H1 (cell line): ENCODE measurements at regions not wholly inside any gene's neighbourhood (a gene's known extent, or its start where the extent isn't known, plus 50 kb on each side); places are given as distances from the start of the nearest gene placed in this dataset.

Experiments
- CTCF ChIA-PET: fragments of 300-600 bp; sonication (Branson Sonifier 250); formaldehyde crosslinking; loops from one replicate; lab custom pipeline; 2021; ENCODE audit not compliant: partially characterized antibody; lab: Charles Lee
- POLR2A ChIA-PET: fragments of 300-600 bp; sonication (Branson Sonifier 250); formaldehyde crosslinking; loops from one replicate; lab custom pipeline; 2021; ENCODE audit warnings: inconsistent platforms; ENCODE audit not compliant: partially characterized antibody; lab: Charles Lee
- DNase-seq, 2 experiments: peaks; one replicate each; pipeline versions ENCODE4 v3.0.0 to v3.0.0-alpha.2; 2010 to 2022; ENCODE audit warnings: low spot score in 2 of 2, low read depth in 1 of 2, mixed read lengths in 1 of 2
- FAIRE-seq: peaks from 2 replicates; lab custom pipeline; 2011; peaks lifted over from hg19 to GRCh38; lab: Jason Lieb, UNC
- H2AFZ ChIP-seq: 2 replicates; pipeline ENCODE4 v1.8.1; 2012; ENCODE audit warnings: low read length, inconsistent platforms
- H2AK5ac ChIP-seq: 2 replicates; pipeline ENCODE4 v1.6.1; 2013; ENCODE audit warnings: low read depth, low read length
- H2BK120ac ChIP-seq: replicated peaks from 2 replicates; pipeline ENCODE3; 2013; ENCODE audit warnings: low read depth, low read length, inconsistent platforms
- H2BK12ac ChIP-seq: 2 replicates; pipeline ENCODE4 v1.6.1; 2013; ENCODE audit warnings: low read depth, low read length
- H2BK15ac ChIP-seq: 2 replicates; pipeline ENCODE4 v1.6.1; 2013; ENCODE audit warnings: low read length
- H2BK20ac ChIP-seq: 2 replicates; pipeline ENCODE4 v1.6.1; 2013; ENCODE audit warnings: low read length
- H2BK5ac ChIP-seq: 2 replicates; pipeline ENCODE4 v1.6.1; 2013; ENCODE audit warnings: low read depth, low read length
- H3K14ac ChIP-seq: 2 replicates; pipeline ENCODE4 v1.6.1; 2013; ENCODE audit warnings: inconsistent platforms; ENCODE audit not compliant: insufficient read length
- H3K18ac ChIP-seq: 2 replicates; pipeline ENCODE4 v1.6.1; 2013; ENCODE audit warnings: low read length; ENCODE audit errors: extremely low read depth
- H3K23ac ChIP-seq: 2 replicates; pipeline ENCODE4 v1.6.1; 2013; ENCODE audit warnings: inconsistent platforms; ENCODE audit not compliant: insufficient read length
- H3K23me2 ChIP-seq: 2 replicates; pipeline ENCODE4 v1.6.1; 2013; ENCODE audit warnings: low read depth, low read length
- H3K27ac ChIP-seq: 2 replicates; pipeline ENCODE4 v1.6.1; 2011; ENCODE audit warnings: low read depth, low read length, inconsistent platforms
- H3K27me3 ChIP-seq, 4 experiments: replicated peaks in 1 of 4; 1 replicate in 1 of 4; 2 replicates in 3 of 4; pipeline versions ENCODE4 v1.6.1 to v1.8.1; 2011 to 2013; ENCODE audit warnings: low read length in 3 of 4, mild to moderate bottlenecking in 3 of 4, inconsistent platforms in 2 of 4, mixed read lengths in 2 of 4, moderate library complexity in 1 of 4; ENCODE audit not compliant: control insufficient read depth in 3 of 4, insufficient read depth in 3 of 4; ENCODE audit errors: extremely low read depth in 1 of 4
- H3K36me3 ChIP-seq, 4 experiments: 2 replicates each; pipeline versions ENCODE4 v1.6.1 to v1.8.1; 2011 to 2013; ENCODE audit warnings: mild to moderate bottlenecking in 4 of 4, low read length in 3 of 4, moderate library complexity in 2 of 4, control low read depth in 1 of 4, inconsistent platforms in 1 of 4; ENCODE audit not compliant: insufficient read depth in 4 of 4, control insufficient read depth in 2 of 4
- H3K4ac ChIP-seq: replicated peaks from 2 replicates; pipeline ENCODE3; 2013; ENCODE audit warnings: low read length, low read depth, mixed read lengths, inconsistent platforms; ENCODE audit not compliant: insufficient read length
- H3K4me1 ChIP-seq, 4 experiments: replicated peaks in 1 of 4; 1 replicate in 1 of 4; 2 replicates in 3 of 4; pipeline versions ENCODE4 v1.6.1 to v1.8.1; 2011 to 2013; ENCODE audit warnings: low read length in 3 of 4, inconsistent platforms in 2 of 4, mixed read lengths in 1 of 4; ENCODE audit not compliant: insufficient read depth in 4 of 4, control insufficient read depth in 3 of 4
- H3K4me2 ChIP-seq, 2 experiments: 2 replicates each; pipeline versions ENCODE4 v1.6.1 to v1.8.1; 2011 to 2013; ENCODE audit warnings: low read depth in 2 of 2, low read length in 2 of 2, control low read depth in 1 of 2, inconsistent platforms in 1 of 2, mild to moderate bottlenecking in 1 of 2; ENCODE audit not compliant: insufficient read depth in 1 of 2
- H3K4me3 ChIP-seq, 4 experiments: fragments of 200-600, 300-600 bp in 1 of 4; sonication (generic), shearing (Covaris generic), sonication (Bioruptor Twin) in 1 of 4; 2 replicates each; pipeline versions ENCODE4 v1.5.1 to v1.8.1; 2011 to 2016; ENCODE audit warnings: low read length in 4 of 4, low read depth in 3 of 4, control low read depth in 2 of 4, inconsistent platforms in 2 of 4, mild to moderate bottlenecking in 2 of 4, mixed read lengths in 1 of 4, moderate library complexity in 1 of 4; ENCODE audit not compliant: insufficient read depth in 2 of 4; ENCODE audit errors: extremely low read depth in 1 of 4
- H3K56ac ChIP-seq: replicated peaks from 2 replicates; pipeline ENCODE3; 2013; ENCODE audit warnings: low read depth, mild to moderate bottlenecking, mixed read lengths, low read length, inconsistent platforms; ENCODE audit not compliant: insufficient read length
- H3K79me1 ChIP-seq: 2 replicates; pipeline ENCODE4 v1.6.1; 2013; ENCODE audit warnings: low read depth, low read length, control low read depth
- H3K79me2 ChIP-seq, 2 experiments: 2 replicates each; pipeline versions ENCODE4 v1.6.1 to v1.8.1; 2012 to 2013; ENCODE audit warnings: low read length in 2 of 2, mild to moderate bottlenecking in 2 of 2, inconsistent platforms in 1 of 2; ENCODE audit not compliant: insufficient read depth in 2 of 2, control insufficient read depth in 1 of 2
- H3K9ac ChIP-seq, 4 experiments: replicated peaks in 1 of 4; 1 replicate in 1 of 4; 2 replicates in 3 of 4; pipeline versions ENCODE4 v1.6.1 to v1.8.1; 2011 to 2013; ENCODE audit warnings: low read depth in 3 of 4, low read length in 3 of 4, control low read depth in 2 of 4, mild to moderate bottlenecking in 2 of 4, moderate library complexity in 2 of 4, inconsistent platforms in 1 of 4; ENCODE audit errors: extremely low read depth in 1 of 4
- H3K9me3 ChIP-seq, 2 experiments: 2 replicates each; pipeline versions ENCODE4 v1.6.1 to v1.8.1; 2012 to 2013; ENCODE audit warnings: mild to moderate bottlenecking in 2 of 2, moderate library complexity in 2 of 2, control low read depth in 1 of 2, inconsistent platforms in 1 of 2, low read depth in 1 of 2, low read length in 1 of 2, mixed read lengths in 1 of 2; ENCODE audit not compliant: insufficient read depth in 2 of 2
- H4K20me1 ChIP-seq, 2 experiments: replicated peaks in 1 of 2; 2 replicates each; pipeline versions ENCODE3 to v1.8.1; 2011 to 2013; ENCODE audit warnings: inconsistent platforms in 2 of 2, low read length in 2 of 2, mild to moderate bottlenecking in 1 of 2; ENCODE audit not compliant: insufficient read depth in 2 of 2, control insufficient read depth in 1 of 2
- H4K5ac ChIP-seq: 2 replicates; pipeline ENCODE4 v1.6.1; 2013; ENCODE audit warnings: low read length, low read depth, mixed read lengths, inconsistent platforms; ENCODE audit not compliant: insufficient read length
- H4K8ac ChIP-seq: 2 replicates; pipeline ENCODE4 v1.8.0; 2013; ENCODE audit warnings: mild to moderate bottlenecking, moderate library complexity, low read length, inconsistent platforms; ENCODE audit not compliant: insufficient read depth; ENCODE audit errors: extremely low read depth
- H4K91ac ChIP-seq: replicated peaks from 2 replicates; pipeline ENCODE3; 2013; ENCODE audit warnings: low read length, mixed read lengths, inconsistent platforms; ENCODE audit not compliant: insufficient read length
- ASH2L ChIP-seq: fragments of 200-600, 300-600 bp; sonication (generic); IDR thresholded peaks from one replicate; pipeline ENCODE4 v1.7.1; 2017; ENCODE audit warnings: low read length
- CTBP2 ChIP-seq: IDR thresholded peaks from 2 replicates; pipeline ENCODE4 v1.7.0; 2011; ENCODE audit warnings: borderline replicate concordance, mild to moderate bottlenecking, moderate library complexity, mixed read lengths, low read length; ENCODE audit not compliant: insufficient read depth, insufficient read length
- GTF2F1 ChIP-seq: IDR thresholded peaks from 2 replicates; pipeline ENCODE4 v1.6.1; 2012; ENCODE audit warnings: low read depth, low read length, improper control_type of control experiment, borderline replicate concordance
- HDAC2 ChIP-seq, 2 experiments: fragments of 300-600 bp in 1 of 2; sonication (generic) in 1 of 2; IDR thresholded peaks; 2 replicates each; pipeline ENCODE4 v1.6.1; 2011 to 2012; ENCODE audit warnings: low read depth in 2 of 2, low read length in 2 of 2, mild to moderate bottlenecking in 2 of 2, moderate library complexity in 2 of 2, borderline replicate concordance in 1 of 2, inconsistent platforms in 1 of 2
- KDM1A ChIP-seq: fragments of 200-600, 300-600 bp; sonication (generic); IDR thresholded peaks from 2 replicates; pipeline ENCODE4 v1.7.1; 2016; ENCODE audit warnings: mild to moderate bottlenecking, low read length, borderline replicate concordance
- POU5F1 ChIP-seq: IDR thresholded peaks from 2 replicates; pipeline ENCODE4 v1.6.1; 2011; ENCODE audit warnings: low read depth, mild to moderate bottlenecking, low read length, moderate library complexity
- SIN3A ChIP-seq, 2 experiments: IDR thresholded peaks in 1 of 2; conservative IDR thresholded peaks in 1 of 2; 2 replicates each; pipeline ENCODE4 v1.6.1; 2011 to 2012; ENCODE audit warnings: low read length in 2 of 2, improper control_type of control experiment in 1 of 2, low read depth in 1 of 2, mild to moderate bottlenecking in 1 of 2
- SIX5 ChIP-seq: IDR thresholded peaks from 2 replicates; pipeline ENCODE4 v1.6.1; 2011; ENCODE audit warnings: mild to moderate bottlenecking, low read depth, low read length
- TBP ChIP-seq: IDR thresholded peaks from 2 replicates; pipeline ENCODE4 v1.6.1; 2011; ENCODE audit warnings: low read depth, low read length, improper control_type of control experiment
- WGBS, 2 experiments: shearing (Covaris generic) in 1 of 2; methylation state at CpG; one replicate each; pipeline versions ENCODE4 v1.1.6 to v1.1.7; 2013 to 2015; ENCODE audit warnings: low lambda C conversion rate in 2 of 2, mixed read lengths in 2 of 2, inconsistent platforms in 1 of 2, low coverage in 1 of 2, missing lambda C conversion rate in 1 of 2; ENCODE audit not compliant: insufficient replicate concordance in 2 of 2, insufficient coverage in 1 of 2, insufficient read length in 1 of 2; ENCODE audit errors: extremely low coverage in 1 of 2, missing lambda C conversion rate in 1 of 2; 5-methylcytosine and 5-hydroxymethylcytosine counted together

GRCh38 chr16:80390871-80391489, 149.8 kb upstream of the DYNLRB2 start:
- H2BK15ac ChIP-seq = no peak overlapping the region
- H3K27ac ChIP-seq = no peak overlapping the region
- H4K20me1 ChIP-seq = no peaks in the 10 kb centered on the region
- no peak overlapping the region for H4K91ac ChIP-seq
- H2AK5ac ChIP-seq = no peak overlapping the region
- no peak overlapping the region for H2AFZ ChIP-seq
- H3K9me3 ChIP-seq = no peaks in the 10 kb centered on the region
- CTCF ChIA-PET = interaction anchor here (0.6 to 2.7 kb wide), 3 partner anchors 9 to 1243 kb away, joined by 3 to 6 read pairs (median 3); no protein-coding TSS in a partner anchor
- H3K4me3 ChIP-seq = no peak overlapping the region
- H3K23me2 ChIP-seq = no peaks in the 10 kb centered on the region
- no peak overlapping the region for H3K4me2 ChIP-seq
- no peak overlapping the region for H3K4ac ChIP-seq
- H3K79me1 ChIP-seq = no peaks in the 10 kb centered on the region
- FAIRE-seq = no peak
- TF ChIP-seq SIX5 (no peak), HDAC2 (IDR thresholded peaks at IDR 0.05; ENCODE audit: borderline replicate concordance in 1 of 2, low read depth in 2 of 2, low read length in 2 of 2) (no peak), CTBP2 (no peak), GTF2F1 (no peak), ASH2L (no peak), TBP (no peak), KDM1A (no peak), POU5F1 (no peak), SIN3A (conservative IDR thresholded peaks at IDR 0.05 in 1 of 2, IDR thresholded peaks at IDR 0.05 in 1 of 2; ENCODE audit: low read depth in 1 of 2, low read length in 2 of 2) (no peak)
- TF ChIP-seq, all 59 proteins: peak for 0
- Histone ChIP-seq H3K18ac (no peak overlapping the region), H2BK12ac (no peak overlapping the region), H4K8ac (no peak overlapping the region), H2BK5ac (no peak overlapping the region), H2BK20ac (no peak overlapping the region), H3K79me2 (no peaks in the 10 kb centered on the region), H3K36me3 (no peaks in the 10 kb centered on the region), H2BK120ac (no peak overlapping the region), H3K9ac (no peak overlapping the region), H4K5ac (no peak overlapping the region), H3K14ac (no peak overlapping the region), H3K56ac (no peak overlapping the region), H3K4me1 (peaks cover 0 to 3% (median 0%) of the 10 kb centered on the region in 4 experiments; a peak in 2 of 7 replicates), H3K27me3 (no peaks in the 10 kb centered on the region), H3K23ac (no peak overlapping the region)
- 81% methylated on average over 5 of the region's 5 CpGs; no CpG with 5 or more reads in 1 of the 2 experiments for WGBS, 2 experiments
- no peak for DNase-seq
- POLR2A ChIA-PET = no interaction called here
